ENCODE measurements at regions not wholly inside any gene's neighbourhood (a gene's known extent, or its start where the extent isn't known, plus 50 kb on each side); places are given as distances from the start of the nearest gene placed in this dataset.

DNA sequence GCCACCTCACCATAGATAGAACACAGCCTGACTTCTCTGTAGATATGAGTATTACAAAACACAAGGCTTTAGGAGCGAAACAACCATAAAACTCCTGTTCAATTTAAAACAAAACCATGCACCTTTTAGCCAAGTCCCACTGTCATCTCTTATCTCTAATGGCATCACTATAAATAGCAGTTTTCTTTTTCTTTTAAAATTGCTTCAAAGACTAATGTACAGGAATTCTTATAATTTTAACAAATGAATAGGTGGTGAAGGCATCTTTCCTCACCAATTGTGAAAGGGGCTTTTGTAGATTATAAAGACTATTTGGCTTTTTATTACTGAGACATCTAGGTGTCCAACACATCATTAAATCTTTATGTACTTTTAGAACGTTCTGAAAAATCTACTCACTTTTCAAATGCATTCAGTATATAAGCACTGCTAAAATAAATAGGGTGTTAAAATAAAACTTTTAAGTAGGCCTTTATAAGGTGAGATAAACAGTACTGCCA, 205.7 kb upstream of the GRM3 start:
- no TSS peak for BruUV-seq (replicated peaks)
- Mint-ChIP-seq H3K9me3 (ENCODE audit: unreplicated experiment) (no peaks in the 10 kb centered on the region), H3K36me3 (ENCODE audit: insufficient read depth, unreplicated experiment) (no peaks in the 10 kb centered on the region), H3K4me1 (ENCODE audit: insufficient read depth, unreplicated experiment) (no peaks in the 10 kb centered on the region), H3K4me3 (ENCODE audit: unreplicated experiment) (no peak overlapping the region), H3K27me3 (ENCODE audit: insufficient read depth, unreplicated experiment) (peaks cover 10% of the 10 kb centered on the region), H3K27ac (ENCODE audit: low read depth, unreplicated experiment) (no peak overlapping the region)
- TF ChIP-seq, protein P1, sequence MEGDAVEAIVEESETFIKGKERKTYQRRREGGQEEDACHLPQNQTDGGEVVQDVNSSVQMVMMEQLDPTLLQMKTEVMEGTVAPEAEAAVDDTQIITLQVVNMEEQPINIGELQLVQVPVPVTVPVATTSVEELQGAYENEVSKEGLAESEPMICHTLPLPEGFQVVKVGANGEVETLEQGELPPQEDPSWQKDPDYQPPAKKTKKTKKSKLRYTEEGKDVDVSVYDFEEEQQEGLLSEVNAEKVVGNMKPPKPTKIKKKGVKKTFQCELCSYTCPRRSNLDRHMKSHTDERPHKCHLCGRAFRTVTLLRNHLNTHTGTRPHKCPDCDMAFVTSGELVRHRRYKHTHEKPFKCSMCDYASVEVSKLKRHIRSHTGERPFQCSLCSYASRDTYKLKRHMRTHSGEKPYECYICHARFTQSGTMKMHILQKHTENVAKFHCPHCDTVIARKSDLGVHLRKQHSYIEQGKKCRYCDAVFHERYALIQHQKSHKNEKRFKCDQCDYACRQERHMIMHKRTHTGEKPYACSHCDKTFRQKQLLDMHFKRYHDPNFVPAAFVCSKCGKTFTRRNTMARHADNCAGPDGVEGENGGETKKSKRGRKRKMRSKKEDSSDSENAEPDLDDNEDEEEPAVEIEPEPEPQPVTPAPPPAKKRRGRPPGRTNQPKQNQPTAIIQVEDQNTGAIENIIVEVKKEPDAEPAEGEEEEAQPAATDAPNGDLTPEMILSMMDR (IDR thresholded peaks at IDR 0.05; ENCODE audit: unreplicated experiment) = no peak
- no peak for DNase-seq (ENCODE audit: unreplicated experiment)
- intact Hi-C loops (cut with micrococcal nuclease) = no loop called here
- POLR2A ChIA-PET = no interaction called here
- CTCF ChIA-PET = interaction anchor here (0.6 kb wide), 1 partner anchor 985 kb away, joined by 3 read pairs; no protein-coding TSS in a partner anchor

DNA sequence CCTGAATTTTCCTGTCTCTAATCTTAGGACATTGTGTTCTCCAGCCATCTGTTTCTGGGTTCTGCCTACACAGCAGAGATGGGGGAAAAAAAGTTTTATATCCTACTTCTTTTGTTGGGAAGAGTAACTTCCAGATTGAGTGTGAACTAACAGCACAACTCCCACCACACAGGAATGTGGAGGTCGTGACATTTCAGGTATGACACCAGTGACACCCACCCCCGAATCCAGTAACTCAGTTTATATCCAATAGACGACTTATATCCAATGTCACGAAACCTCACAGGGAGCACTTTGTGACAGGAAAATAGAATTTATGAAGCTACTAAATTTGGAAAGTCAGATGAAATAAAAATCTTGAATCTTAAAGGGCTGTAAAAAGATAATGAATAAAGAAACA, 211.9 kb upstream of the GRM3 start:
- no peaks in the 10 kb centered on the region for H3K4me1 Mint-ChIP-seq (ENCODE audit: insufficient read depth, unreplicated experiment)
- DNase-seq (ENCODE audit: unreplicated experiment) = no peak
- H3K27me3 Mint-ChIP-seq (ENCODE audit: insufficient read depth, unreplicated experiment) = peaks cover 34% of the 10 kb centered on the region
- H3K36me3 Mint-ChIP-seq (ENCODE audit: insufficient read depth, unreplicated experiment) = no peaks in the 10 kb centered on the region
- BruUV-seq (replicated peaks) = no TSS peak
- no peaks in the 10 kb centered on the region for H3K9me3 Mint-ChIP-seq (ENCODE audit: unreplicated experiment)
- TF ChIP-seq, protein P1 (IDR thresholded peaks at IDR 0.05; ENCODE audit: unreplicated experiment) = no peak
- no peak overlapping the region for H3K27ac Mint-ChIP-seq (ENCODE audit: low read depth, unreplicated experiment)
- no peak overlapping the region for H3K4me3 Mint-ChIP-seq (ENCODE audit: unreplicated experiment)
- intact Hi-C loops (cut with micrococcal nuclease) = no loop called here
- CTCF ChIA-PET = no interaction called here
- POLR2A ChIA-PET = no interaction called here

GRCh38 chr7:86411814-86412213, 231.9 kb upstream of the GRM3 start:
- TF ChIP-seq, protein P1 (IDR thresholded peaks at IDR 0.05; ENCODE audit: unreplicated experiment) = no peak
- Mint-ChIP-seq H3K4me3 (ENCODE audit: unreplicated experiment) (no peak overlapping the region), H3K27ac (ENCODE audit: low read depth, unreplicated experiment) (no peak overlapping the region), H3K27me3 (ENCODE audit: insufficient read depth, unreplicated experiment) (no peaks in the 10 kb centered on the region), H3K9me3 (ENCODE audit: unreplicated experiment) (no peaks in the 10 kb centered on the region), H3K4me1 (ENCODE audit: insufficient read depth, unreplicated experiment) (no peaks in the 10 kb centered on the region), H3K36me3 (ENCODE audit: insufficient read depth, unreplicated experiment) (no peaks in the 10 kb centered on the region)
- BruUV-seq (replicated peaks) = no TSS peak
- POLR2A ChIA-PET = interaction anchor here (0.6 kb wide), 1 partner anchor 15 kb away, joined by 3 read pairs; no protein-coding TSS in a partner anchor
- DNase-seq (ENCODE audit: unreplicated experiment) = no peak
- intact Hi-C loops (cut with micrococcal nuclease) = no loop called here
- CTCF ChIA-PET = interaction anchor here (1.3 kb wide), 1 partner anchor 58 kb away, joined by 3 read pairs; no protein-coding TSS in a partner anchor

- H3K4me1 Mint-ChIP-seq (ENCODE audit: insufficient read depth, unreplicated experiment) = no peaks in the 10 kb centered on the region
- CTCF ChIA-PET = no interaction called here
- no peaks in the 10 kb centered on the region for H3K36me3 Mint-ChIP-seq (ENCODE audit: insufficient read depth, unreplicated experiment)
- H3K27me3 Mint-ChIP-seq (ENCODE audit: insufficient read depth, unreplicated experiment) = peaks cover 9% of the 10 kb centered on the region
- TF ChIP-seq, protein P1 (IDR thresholded peaks at IDR 0.05; ENCODE audit: unreplicated experiment) = no peak
- H3K27ac Mint-ChIP-seq (ENCODE audit: low read depth, unreplicated experiment) = no peak overlapping the region
- intact Hi-C loops (cut with micrococcal nuclease) = no loop called here
- no peak overlapping the region for H3K4me3 Mint-ChIP-seq (ENCODE audit: unreplicated experiment)
- H3K9me3 Mint-ChIP-seq (ENCODE audit: unreplicated experiment) = no peaks in the 10 kb centered on the region
- POLR2A ChIA-PET = no interaction called here
- no peak for DNase-seq (ENCODE audit: unreplicated experiment)
- BruUV-seq (replicated peaks) = no TSS peak
Measured at GRCh38 chr7:86407291-86407690, 236.4 kb upstream of the GRM3 start.

All from MCF 10A (cell line).